ENCODE measurements at regions not wholly inside any gene's neighbourhood (a gene's known extent, or its start where the extent isn't known, plus 50 kb on each side); places are given as distances from the start of the nearest gene placed in this dataset.

DNA sequence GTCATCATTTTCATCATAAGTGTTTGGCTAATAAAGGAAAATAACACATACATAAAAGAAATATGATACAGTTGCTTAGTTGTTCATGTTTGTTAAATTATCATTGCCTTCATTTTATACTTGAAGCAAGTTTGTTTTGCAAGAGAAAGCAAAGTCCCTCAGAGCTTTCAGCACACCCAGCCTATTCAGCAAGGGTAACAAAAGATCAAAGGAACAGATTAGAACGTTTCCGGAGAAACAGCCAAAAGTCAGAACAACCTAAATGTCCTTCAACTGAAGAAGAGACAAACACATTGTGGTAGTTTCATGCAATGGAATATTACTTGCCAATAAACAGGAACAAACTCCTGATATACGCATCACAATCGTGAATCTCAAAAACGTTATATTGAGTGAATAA is 380.7 kb downstream of the MZT1 start:
- H3K4me1 Mint-ChIP-seq = no peaks in the 10 kb centered on the region
- H3K27ac Mint-ChIP-seq = no peak overlapping the region
- no peak for ATAC-seq (replicated peaks)
- H3K36me3 Mint-ChIP-seq (ENCODE audit: low read depth) = no peaks in the 10 kb centered on the region
- peaks cover 3% of the 10 kb centered on the region for H3K9me3 Mint-ChIP-seq
- no peaks in the 10 kb centered on the region for H3K27me3 Mint-ChIP-seq
- no peak overlapping the region for H3K4me3 Mint-ChIP-seq

DNA sequence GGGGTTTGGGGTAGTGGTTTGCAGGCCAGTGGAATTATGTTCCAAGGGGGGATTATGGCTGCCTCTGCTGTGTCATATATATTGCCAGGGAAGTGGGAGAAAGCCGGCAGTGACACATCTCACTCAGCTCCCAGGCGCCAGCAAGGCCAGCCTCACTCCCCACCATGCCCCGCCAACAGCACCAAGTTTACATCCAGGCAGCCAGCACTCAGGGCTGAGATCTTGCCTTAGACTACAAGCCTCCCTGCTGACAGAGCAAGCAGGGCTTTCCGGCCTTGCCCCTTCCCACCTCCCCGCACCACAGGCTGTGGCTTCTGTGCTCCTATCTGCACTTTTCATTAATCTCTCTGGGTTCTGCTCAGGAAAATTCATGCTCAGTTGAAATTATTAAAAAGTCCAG is 385.1 kb downstream of the MZT1 start:
- Mint-ChIP-seq H3K27ac (no peak overlapping the region), H3K27me3 (no peaks in the 10 kb centered on the region), H3K36me3 (ENCODE audit: low read depth) (no peaks in the 10 kb centered on the region), H3K4me3 (no peak overlapping the region), H3K4me1 (no peaks in the 10 kb centered on the region), H3K9me3 (peaks cover 4% of the 10 kb centered on the region)
- no peak for ATAC-seq (replicated peaks)

DNA sequence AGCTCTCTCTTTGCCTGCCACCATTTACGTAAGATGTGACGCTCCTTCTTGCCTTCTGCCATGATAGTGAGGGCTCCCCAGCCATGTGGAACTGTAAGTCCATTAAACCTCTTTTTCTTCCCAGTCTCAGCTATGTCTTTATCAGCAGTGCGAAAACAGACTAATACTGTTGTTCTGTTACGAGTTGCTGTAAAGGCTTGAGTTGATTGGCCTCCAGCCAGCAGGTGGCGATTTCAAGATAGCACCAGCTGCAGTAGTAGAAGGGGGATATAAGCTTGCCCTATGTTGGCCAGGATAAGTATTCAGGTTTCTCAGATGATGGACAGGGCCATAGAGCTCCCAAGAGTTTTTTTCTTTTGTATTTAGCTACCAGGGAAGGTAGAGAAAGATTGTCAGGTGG is 385.5 kb downstream of the MZT1 start:
- ATAC-seq (replicated peaks) = no peak
- H3K9me3 Mint-ChIP-seq = peaks cover 4% of the 10 kb centered on the region
- no peaks in the 10 kb centered on the region for H3K4me1 Mint-ChIP-seq
- no peak overlapping the region for H3K4me3 Mint-ChIP-seq
- no peaks in the 10 kb centered on the region for H3K36me3 Mint-ChIP-seq (ENCODE audit: low read depth)
- H3K27me3 Mint-ChIP-seq = no peaks in the 10 kb centered on the region
- H3K27ac Mint-ChIP-seq = no peak overlapping the region

DNA sequence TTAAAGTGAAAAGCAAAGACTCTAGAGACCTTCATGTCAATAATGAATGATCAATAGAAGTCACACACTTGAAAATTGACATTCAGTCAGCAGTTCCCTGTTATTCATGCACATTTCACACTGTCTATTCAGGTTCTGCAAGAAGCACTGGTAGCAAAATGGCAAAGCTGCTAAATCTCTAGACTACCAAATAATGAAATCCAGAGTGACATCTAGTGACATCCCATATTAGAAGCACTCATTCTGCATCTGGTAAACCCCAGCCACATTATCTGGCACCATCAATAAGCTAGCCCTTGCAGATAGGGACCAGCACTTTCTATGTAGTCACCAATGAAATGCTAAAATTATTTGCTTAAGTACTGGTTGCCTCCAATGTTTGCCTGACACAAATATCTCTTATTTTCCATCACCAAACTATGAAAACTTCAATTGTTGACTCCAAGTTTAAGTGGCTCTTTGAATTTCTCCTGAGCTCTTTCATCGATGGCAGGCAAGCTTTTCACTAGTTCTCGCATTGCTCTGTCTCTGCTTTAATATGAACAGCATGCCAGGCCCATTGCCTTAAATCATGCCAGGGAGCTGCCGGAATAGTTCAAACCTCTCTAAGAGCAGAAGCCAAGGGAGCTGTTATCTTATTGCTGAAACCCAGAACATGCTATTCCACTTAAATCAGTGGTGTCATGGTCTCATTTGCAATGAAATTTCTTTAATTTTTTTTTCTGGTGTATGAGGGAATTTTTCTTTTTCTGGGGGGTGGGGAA is 409.9 kb downstream of the MZT1 start:
- no peaks in the 10 kb centered on the region for H3K36me3 Mint-ChIP-seq (ENCODE audit: low read depth)

DNA sequence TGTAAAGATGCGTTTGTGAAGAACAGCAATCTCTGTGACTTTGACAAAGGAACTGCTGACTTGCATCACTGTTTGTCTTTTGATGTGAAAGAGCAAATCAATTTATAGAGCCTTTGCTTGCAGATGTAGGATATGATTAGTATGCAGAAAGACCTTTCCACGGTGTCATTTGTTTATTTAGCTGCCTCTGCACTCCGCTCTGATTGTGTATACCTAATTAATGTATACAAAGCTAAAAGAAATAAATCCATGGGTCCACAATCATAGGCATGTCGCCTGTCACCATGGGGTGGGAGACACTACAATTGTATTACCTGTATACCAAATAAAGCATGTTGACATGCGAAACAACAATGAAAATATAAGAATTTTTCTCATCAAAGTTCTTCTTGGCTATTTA is 410.7 kb downstream of the MZT1 start:
- no peak for ATAC-seq (replicated peaks)
- Mint-ChIP-seq H3K27me3 (no peaks in the 10 kb centered on the region), H3K9me3 (peaks cover 4% of the 10 kb centered on the region), H3K4me1 (no peaks in the 10 kb centered on the region), H3K36me3 (ENCODE audit: low read depth) (no peaks in the 10 kb centered on the region), H3K27ac (no peak overlapping the region), H3K4me3 (no peak overlapping the region)

More for the DNA sequence above, 409.9 kb downstream of the MZT1 start:
- Mint-ChIP-seq H3K4me1 (no peaks in the 10 kb centered on the region), H3K4me3 (no peak overlapping the region), H3K27me3 (no peaks in the 10 kb centered on the region), H3K27ac (no peak overlapping the region), H3K9me3 (peaks cover 5% of the 10 kb centered on the region)
- no peak for ATAC-seq (replicated peaks)

DNA sequence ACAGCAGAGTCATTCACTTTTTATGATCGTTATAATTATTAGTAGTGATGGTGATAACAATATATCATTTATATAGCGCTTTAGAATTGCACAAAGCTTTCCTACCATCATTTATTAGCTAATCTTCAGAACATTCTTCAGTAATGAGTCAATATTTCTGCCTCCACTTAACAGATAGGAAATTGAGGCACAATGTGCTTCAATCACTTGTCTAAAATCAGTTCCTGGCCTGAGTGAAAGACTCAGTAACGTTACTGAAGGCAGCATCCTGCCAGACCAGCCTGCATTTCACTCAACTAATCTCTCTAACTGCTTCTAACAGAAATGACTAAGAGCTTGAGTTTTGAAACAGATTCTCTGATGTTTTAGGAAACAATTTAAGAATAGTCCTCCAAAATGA is 412.1 kb downstream of the MZT1 start:
- H3K9me3 Mint-ChIP-seq = no peaks in the 10 kb centered on the region
- no peak for ATAC-seq (replicated peaks)
- H3K36me3 Mint-ChIP-seq (ENCODE audit: low read depth) = no peaks in the 10 kb centered on the region
- H3K4me1 Mint-ChIP-seq = no peaks in the 10 kb centered on the region
- H3K27me3 Mint-ChIP-seq = peaks cover 3% of the 10 kb centered on the region
- no peak overlapping the region for H3K27ac Mint-ChIP-seq
- no peak overlapping the region for H3K4me3 Mint-ChIP-seq

DNA sequence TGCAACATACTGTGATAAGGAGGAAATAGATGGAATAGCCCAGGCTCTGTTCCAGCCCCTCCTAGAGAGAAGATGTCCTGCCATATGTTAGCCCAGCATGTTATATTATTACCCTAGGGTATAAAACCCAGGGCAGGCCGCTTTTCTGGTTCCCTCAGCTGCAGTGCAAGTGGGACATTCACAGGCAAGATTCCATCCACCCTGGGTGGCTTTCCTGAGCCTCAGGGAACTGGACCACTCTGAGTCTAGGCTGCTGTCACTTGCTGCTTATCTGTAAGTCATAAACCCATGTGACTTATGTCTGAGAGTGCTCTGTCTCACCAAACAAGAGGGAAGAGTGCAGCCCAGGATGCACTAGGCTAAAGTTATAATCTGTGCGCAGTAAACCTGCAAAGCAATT is 413.2 kb downstream of the MZT1 start:
- Mint-ChIP-seq H3K4me3 (no peak overlapping the region), H3K27me3 (peaks cover 3% of the 10 kb centered on the region), H3K27ac (no peak overlapping the region), H3K9me3 (no peaks in the 10 kb centered on the region), H3K36me3 (ENCODE audit: low read depth) (no peaks in the 10 kb centered on the region), H3K4me1 (no peaks in the 10 kb centered on the region)
- no peak for ATAC-seq (replicated peaks)

DNA sequence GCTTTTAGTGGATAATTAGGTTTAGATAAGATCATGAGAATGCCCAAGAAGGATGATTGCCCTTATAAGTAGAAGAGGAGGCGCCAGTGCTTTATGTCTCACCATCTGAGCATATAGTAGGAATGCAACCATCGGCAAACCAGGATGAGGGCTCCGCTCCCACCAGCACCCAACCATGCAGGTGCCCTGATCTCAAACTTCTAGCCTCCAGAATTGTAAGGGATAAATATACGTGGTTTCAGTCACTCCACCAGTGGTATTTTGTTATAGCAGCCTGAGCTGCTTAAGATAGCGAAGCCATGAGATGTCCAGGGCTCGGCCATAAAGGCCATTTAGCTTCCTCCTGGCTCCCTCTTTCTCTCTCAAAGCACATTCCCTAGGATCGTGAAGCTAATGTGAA is 413.9 kb downstream of the MZT1 start:
- Mint-ChIP-seq H3K27me3 (peaks cover 3% of the 10 kb centered on the region), H3K36me3 (ENCODE audit: low read depth) (no peaks in the 10 kb centered on the region), H3K4me1 (no peaks in the 10 kb centered on the region), H3K4me3 (no peak overlapping the region), H3K9me3 (no peaks in the 10 kb centered on the region), H3K27ac (no peak overlapping the region)
- no peak for ATAC-seq (replicated peaks)

DNA sequence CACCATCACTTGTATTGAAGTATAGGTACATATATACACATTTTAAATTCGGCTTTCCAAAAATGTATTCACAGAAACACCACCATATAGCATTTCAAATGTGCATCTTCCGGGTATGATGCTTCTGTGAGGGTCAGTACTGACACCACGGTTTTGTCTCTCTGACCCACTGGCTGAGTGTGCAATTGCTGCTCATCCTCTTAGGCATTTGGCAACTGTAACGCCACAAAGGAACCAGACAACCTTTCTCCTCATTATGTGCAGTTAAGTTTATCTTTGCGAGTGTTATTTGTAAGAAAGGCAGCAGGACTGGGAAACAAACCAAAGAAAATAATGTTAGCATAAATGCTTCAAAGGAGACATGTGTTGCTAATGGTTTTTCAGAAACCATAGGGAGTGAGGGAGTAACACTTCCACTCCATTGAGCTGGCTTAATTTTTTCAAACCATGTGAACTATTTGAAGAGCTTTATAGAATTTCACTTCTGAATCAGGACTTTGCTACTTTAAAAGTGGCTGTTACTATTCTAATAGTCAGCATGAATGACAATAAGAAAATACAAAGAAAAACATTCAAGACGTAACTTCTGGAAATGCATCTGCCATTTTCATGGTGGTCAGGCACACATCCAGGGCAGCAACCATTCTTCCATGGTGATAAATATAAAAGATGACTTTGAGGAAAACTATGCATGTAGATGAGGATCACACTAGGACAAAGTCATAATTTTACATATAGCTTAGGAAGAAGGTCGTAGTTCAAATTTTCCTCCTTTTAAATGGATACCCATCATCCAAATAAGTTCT is 423.3 kb downstream of the MZT1 start:
- Mint-ChIP-seq H3K4me3 (no peak overlapping the region), H3K4me1 (no peaks in the 10 kb centered on the region), H3K27ac (no peak overlapping the region), H3K9me3 (peaks cover 6% of the 10 kb centered on the region), H3K27me3 (no peaks in the 10 kb centered on the region), H3K36me3 (ENCODE audit: low read depth) (no peaks in the 10 kb centered on the region)
- no peak for ATAC-seq (replicated peaks)

DNA sequence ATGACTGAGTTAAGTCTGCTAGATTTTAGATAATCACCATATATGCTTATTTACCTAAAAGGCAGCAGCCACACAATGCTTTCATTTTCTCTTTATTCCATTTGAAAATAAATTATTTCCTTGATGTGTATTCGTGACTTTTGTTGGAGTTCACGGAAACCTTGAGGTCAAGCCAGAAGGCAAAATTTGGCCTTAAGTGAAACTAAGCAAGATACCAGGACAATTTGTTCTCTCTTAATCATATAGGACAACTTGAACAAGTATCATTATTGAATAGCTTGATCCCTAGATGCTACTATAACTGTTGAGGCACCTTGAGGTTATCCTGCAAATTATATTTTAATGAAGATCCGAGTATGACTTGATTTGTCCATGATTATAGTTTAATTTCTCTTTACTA is 429.2 kb upstream of the DACH1 start:
- Mint-ChIP-seq H3K4me1 (no peaks in the 10 kb centered on the region), H3K9me3 (peaks cover 5% of the 10 kb centered on the region), H3K4me3 (no peak overlapping the region), H3K27me3 (no peaks in the 10 kb centered on the region), H3K27ac (no peak overlapping the region), H3K36me3 (ENCODE audit: low read depth) (no peaks in the 10 kb centered on the region)
- ATAC-seq (replicated peaks) = no peak

DNA sequence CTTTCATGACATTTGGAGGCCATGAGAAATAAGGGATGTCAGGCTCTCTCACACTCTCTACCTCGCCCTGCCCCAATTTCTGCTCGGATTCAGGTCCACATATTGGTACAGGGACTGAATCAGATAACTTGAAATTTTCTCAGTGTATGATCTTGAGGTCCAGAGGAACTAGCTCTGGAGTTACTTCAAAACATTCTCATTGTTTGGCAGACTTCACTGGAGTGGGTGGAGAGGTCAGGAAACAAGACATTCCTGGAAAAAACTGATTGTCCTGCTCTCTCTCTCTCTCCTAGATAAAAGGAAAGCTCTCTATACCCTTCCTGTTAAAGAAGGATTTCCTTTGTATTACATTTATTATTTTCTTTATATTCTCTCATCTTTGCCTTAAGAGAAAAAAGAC is 428.1 kb upstream of the DACH1 start:
- no peak overlapping the region for H3K27ac Mint-ChIP-seq
- no peaks in the 10 kb centered on the region for H3K27me3 Mint-ChIP-seq
- H3K36me3 Mint-ChIP-seq (ENCODE audit: low read depth) = no peaks in the 10 kb centered on the region
- no peak overlapping the region for H3K4me3 Mint-ChIP-seq
- ATAC-seq (replicated peaks) = no peak
- H3K9me3 Mint-ChIP-seq = peaks cover 5% of the 10 kb centered on the region
- no peaks in the 10 kb centered on the region for H3K4me1 Mint-ChIP-seq

DNA sequence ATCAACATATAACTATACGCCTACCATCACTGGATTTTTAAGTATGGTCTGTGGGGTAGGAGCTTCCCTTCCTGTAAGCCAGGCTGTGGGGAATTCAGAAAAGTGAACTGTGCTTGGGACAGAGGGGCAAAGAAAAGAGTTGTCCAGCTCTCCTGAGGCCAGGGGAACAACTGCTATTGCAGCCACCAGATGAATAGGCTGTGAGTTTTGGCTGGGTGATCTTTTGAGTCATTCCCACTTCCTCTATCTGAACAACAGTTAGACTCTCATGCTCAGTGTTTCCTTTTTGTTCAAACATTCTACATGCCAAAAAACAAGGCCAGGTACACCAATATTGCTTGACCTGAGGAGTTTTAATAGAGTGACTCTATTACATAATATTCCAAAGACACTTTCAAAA is 426.2 kb upstream of the DACH1 start:
- H3K9me3 Mint-ChIP-seq = peaks cover 5% of the 10 kb centered on the region
- H3K27me3 Mint-ChIP-seq = no peaks in the 10 kb centered on the region
- H3K27ac Mint-ChIP-seq = no peak overlapping the region
- ATAC-seq (replicated peaks) = no peak
- H3K36me3 Mint-ChIP-seq (ENCODE audit: low read depth) = no peaks in the 10 kb centered on the region
- H3K4me3 Mint-ChIP-seq = no peak overlapping the region
- H3K4me1 Mint-ChIP-seq = no peaks in the 10 kb centered on the region

DNA sequence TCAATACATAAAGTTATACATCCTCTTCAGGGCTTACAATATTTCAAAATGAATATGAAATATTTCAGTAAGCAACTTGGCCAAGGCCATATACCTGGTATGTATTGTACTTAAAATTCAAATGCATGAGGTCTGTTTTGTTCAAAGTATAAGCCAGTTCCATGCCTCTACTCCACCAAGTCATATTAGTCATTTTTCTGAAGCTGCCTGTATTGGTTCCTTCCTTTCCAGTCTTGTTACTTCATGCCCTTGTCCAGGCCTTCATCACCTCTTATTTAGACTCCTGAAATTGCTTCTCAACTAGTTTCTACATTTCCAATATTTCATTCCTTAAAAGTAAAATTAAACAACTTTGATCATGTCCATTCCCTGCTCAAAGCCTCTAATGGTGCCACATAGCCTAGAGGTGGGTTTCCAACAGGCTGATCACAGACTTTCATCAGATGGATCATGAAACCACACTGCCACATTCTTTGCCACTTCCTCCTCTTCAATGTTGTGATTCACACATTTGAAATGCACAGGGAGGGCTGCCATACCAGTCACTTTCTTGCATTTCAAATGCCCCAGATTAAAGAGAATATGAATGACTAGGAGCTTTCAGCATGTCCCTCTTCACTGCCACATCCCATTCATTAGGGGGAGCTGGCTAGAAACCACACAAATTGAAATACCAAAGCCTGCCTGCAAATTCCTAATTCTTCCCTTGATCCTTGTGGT is 424.1 kb upstream of the DACH1 start:
- Mint-ChIP-seq H3K4me3 (no peak overlapping the region), H3K36me3 (ENCODE audit: low read depth) (no peaks in the 10 kb centered on the region), H3K27ac (no peak overlapping the region), H3K9me3 (peaks cover 5% of the 10 kb centered on the region), H3K4me1 (no peaks in the 10 kb centered on the region), H3K27me3 (no peaks in the 10 kb centered on the region)
- ATAC-seq (replicated peaks) = no peak

DNA sequence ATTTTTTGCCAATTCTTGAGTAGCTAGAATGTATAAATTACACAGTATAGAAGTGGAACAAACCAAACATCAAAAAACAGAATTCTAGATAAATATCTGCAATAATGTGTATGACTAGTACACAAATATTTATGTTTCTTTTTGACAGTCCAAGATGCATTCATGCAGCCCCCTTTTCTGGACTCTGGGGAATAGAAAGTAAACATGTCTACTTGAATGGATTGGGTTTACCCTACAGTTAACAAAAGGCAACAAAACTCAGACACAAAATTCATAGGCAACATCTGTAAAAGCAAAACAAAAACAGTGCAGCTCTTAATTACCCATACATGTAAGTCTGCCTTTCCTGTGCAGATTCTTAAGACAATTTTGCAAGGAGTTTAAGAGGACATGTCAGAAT is 419.4 kb upstream of the DACH1 start:
- H3K4me1 Mint-ChIP-seq = no peaks in the 10 kb centered on the region
- H3K9me3 Mint-ChIP-seq = no peaks in the 10 kb centered on the region
- no peak for ATAC-seq (replicated peaks)
- no peaks in the 10 kb centered on the region for H3K27me3 Mint-ChIP-seq
- no peaks in the 10 kb centered on the region for H3K36me3 Mint-ChIP-seq (ENCODE audit: low read depth)
- H3K4me3 Mint-ChIP-seq = no peak overlapping the region
- H3K27ac Mint-ChIP-seq = no peak overlapping the region

DNA sequence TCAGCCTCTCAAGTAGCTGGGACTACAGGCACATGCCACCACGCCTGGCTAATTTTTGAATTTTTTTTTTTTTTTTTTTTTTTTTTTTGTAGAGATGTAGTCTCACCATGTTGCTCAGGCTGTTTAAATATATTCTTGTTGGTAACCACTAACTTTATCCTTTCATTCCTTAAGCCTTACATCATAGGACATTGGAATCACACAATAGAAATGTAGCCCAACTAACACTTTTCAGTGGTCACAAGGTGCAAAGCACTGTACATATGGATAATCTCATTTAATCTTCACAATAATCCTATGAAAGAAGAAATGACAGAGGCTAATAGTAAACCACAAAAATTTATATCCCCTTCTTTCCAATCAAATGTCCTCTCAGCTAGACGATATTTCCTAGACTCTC is 417.8 kb upstream of the DACH1 start:
- H3K27ac Mint-ChIP-seq = no peak overlapping the region
- no peak overlapping the region for H3K4me3 Mint-ChIP-seq
- H3K27me3 Mint-ChIP-seq = no peaks in the 10 kb centered on the region

More for the DNA sequence above, 417.8 kb upstream of the DACH1 start:
- Mint-ChIP-seq H3K9me3 (no peaks in the 10 kb centered on the region), H3K36me3 (ENCODE audit: low read depth) (no peaks in the 10 kb centered on the region), H3K4me1 (no peaks in the 10 kb centered on the region)
- no peak for ATAC-seq (replicated peaks)

Measured in activated T-helper 17 cell treated with anti-CD3 and anti-CD28 coated beads, Interleukin-2, amount 50 U/mL, for 72 hours (primary cell).